HepG2 (cell line): ENCODE measurements at regions not wholly inside any gene's neighbourhood (a gene's known extent, or its start where the extent isn't known, plus 50 kb on each side); places are given as distances from the start of the nearest gene placed in this dataset.

Experiments used
- BHLHE40 ChIP-seq: IDR thresholded peaks from 2 replicates; pipeline ENCODE4 v1.6.1; 2011; ENCODE audit warnings: low read length, improper control_type of control experiment
- CHD2 ChIP-seq: IDR thresholded peaks from 2 replicates; pipeline ENCODE4 v1.6.1; 2011; ENCODE audit warnings: low read depth, low read length, improper control_type of control experiment
- CTCF ChIP-seq: sonication (generic); formaldehyde crosslinking; IDR thresholded peaks from 2 replicates; pipeline ENCODE4 v1.5.0; 2020; ENCODE audit warnings: mild to moderate bottlenecking, missing genetic modification reagents, moderate library complexity
- EP300 ChIP-seq, 3 experiments: sonication (generic) in 1 of 3; formaldehyde crosslinking in 1 of 3; IDR thresholded peaks; 2 replicates each; pipeline versions ENCODE4 v1.5.1 to v1.6.1; 2011 to 2020; ENCODE audit warnings: low read depth in 2 of 3, low read length in 2 of 3, borderline replicate concordance in 1 of 3, improper control_type of control experiment in 1 of 3, mild to moderate bottlenecking in 1 of 3, missing genetic modification reagents in 1 of 3, moderate library complexity in 1 of 3
- MAX ChIP-seq: IDR thresholded peaks from 2 replicates; pipeline ENCODE4 v1.6.1; 2012; ENCODE audit warnings: inconsistent platforms
- POLR2AphosphoS5 ChIP-seq: IDR thresholded peaks from 2 replicates; pipeline ENCODE4 v1.6.1; 2012; ENCODE audit warnings: low read depth, low read length
- RBM39 ChIP-seq: fragments of 200-400 bp; formaldehyde crosslinking; IDR thresholded peaks from one replicate; pipeline ENCODE4 v1.6.1; 2018; ENCODE audit warnings: antibody characterized with exemption, mild to moderate bottlenecking, low read depth, low read length; ENCODE audit not compliant: poor library complexity, severe bottlenecking
- SRSF9 ChIP-seq: fragments of 200-400 bp; formaldehyde crosslinking; IDR thresholded peaks from 2 replicates; pipeline ENCODE4 v1.6.1; 2018; ENCODE audit warnings: borderline replicate concordance, mild to moderate bottlenecking, low read depth, low read length; ENCODE audit not compliant: insufficient read depth, poor library complexity, severe bottlenecking
- ZNF660 ChIP-seq: sonication (generic); formaldehyde crosslinking; IDR thresholded peaks from 2 replicates; pipeline ENCODE4 v1.5.1; 2020; ENCODE audit warnings: mild to moderate bottlenecking, low read depth, missing genetic modification reagents, borderline replicate concordance
- ZSCAN12 ChIP-seq: sonication (generic); formaldehyde crosslinking; IDR thresholded peaks from 2 replicates; pipeline ENCODE4 v1.9.0; 2021; ENCODE audit warnings: mild to moderate bottlenecking, missing genetic modification reagents

- TF ChIP-seq BHLHE40, result no peak
- no peak for TF ChIP-seq SRSF9
- no peak for TF ChIP-seq RBM39
- TF ChIP-seq CHD2, result no peak
- TF ChIP-seq CTCF (CRISPR knock-in tag), result no peak
- no peak for TF ChIP-seq EP300 (IDR thresholded peaks at IDR 0.05; ENCODE audit: low read depth in 2 of 2, low read length in 2 of 2)
- no peak for TF ChIP-seq EP300 (CRISPR knock-in tag; IDR thresholded peaks at IDR 0.05; ENCODE audit: borderline replicate concordance)
- no peak for TF ChIP-seq POLR2AphosphoS5
- no peak for TF ChIP-seq ZNF660
- no peak for TF ChIP-seq ZSCAN12 (CRISPR knock-in tag)
- no peak for TF ChIP-seq MAX
Observed at GRCh38 chr5:74517700-74518099, 122.8 kb downstream of the ENC1 start.
